ENCODE measurements at regions not wholly inside any gene's neighbourhood (a gene's known extent, or its start where the extent isn't known, plus 50 kb on each side); places are given as distances from the start of the nearest gene placed in this dataset.
"Not testable (repeated sequence)": the region's sequence is repeated elsewhere in the genome, so short reads cannot be mapped to it uniquely, and the experiment has no call there.

- no peak for TF ChIP-seq EZH2 (IDR thresholded peaks at IDR 0.05; ENCODE audit: borderline replicate concordance, control insufficient read depth, low read depth, low read length)
- TF ChIP-seq STAT1 (conservative IDR thresholded peaks at IDR 0.05) = no peak
- no peak for TF ChIP-seq CUX1 (IDR thresholded peaks at IDR 0.05; ENCODE audit: insufficient replicate concordance, low read depth, low read length)
- no peak for TF ChIP-seq MEF2B (IDR thresholded peaks at IDR 0.05; ENCODE audit: partially characterized antibody, poor library complexity, severe bottlenecking)
- no peak for TF ChIP-seq POU2F2 (IDR thresholded peaks at IDR 0.05; ENCODE audit: borderline replicate concordance, low read depth, low read length)
- no peak for TF ChIP-seq ZBTB40 (IDR thresholded peaks at IDR 0.05; ENCODE audit: borderline replicate concordance)
- no peak for TF ChIP-seq NFXL1 (IDR thresholded peaks at IDR 0.05; ENCODE audit: borderline replicate concordance)
- TF ChIP-seq ZNF384 (IDR thresholded peaks at IDR 0.05; ENCODE audit: borderline replicate concordance, low read depth, low read length) = no peak
- no peak for TF ChIP-seq ZBED1 (IDR thresholded peaks at IDR 0.05; ENCODE audit: borderline replicate concordance)
These were observed 72.3 kb upstream of the ACBD5 start (continued) for GRCh38 chr10:27312854-27313253.

GRCh38 chr10:27311809-27312208 is 71.2 kb upstream of the ACBD5 start:
- H4K20me1 ChIP-seq (ENCODE audit: control insufficient read depth, insufficient read depth); H3K4me3 ChIP-seq; H3K79me2 ChIP-seq (ENCODE audit: control insufficient read depth, insufficient read depth, low read length); H3K9me3 ChIP-seq (replicated peaks; ENCODE audit: control insufficient read depth, insufficient read depth, low read length); H3K27ac ChIP-seq (ENCODE audit: control insufficient read depth, insufficient read depth); BruUV-seq (replicated peaks); DNase-seq (ENCODE audit: low read depth, low spot score); SMC1A ChIA-PET (ENCODE audit: uncharacterized antibody, unreplicated experiment); H3K27me3 ChIP-seq (replicated peaks in 1 of 2; ENCODE audit: control insufficient read depth in 2 of 2, insufficient read depth in 2 of 2, low read length in 1 of 2); H3K36me3 ChIP-seq (ENCODE audit: control insufficient read depth in 2 of 2, insufficient read depth in 2 of 2, low read length in 1 of 2); in situ Hi-C loops (cut with MboI); CTCF ChIA-PET; H3K4me1 ChIP-seq (ENCODE audit: control insufficient read depth, insufficient read depth, low read length); RAD21 ChIA-PET (ENCODE audit: unreplicated experiment); ATAC-seq; H3K9ac ChIP-seq (ENCODE audit: control insufficient read depth, insufficient read depth, low read length); H2AFZ ChIP-seq (ENCODE audit: control insufficient read depth, low read depth, low read length); POLR2A ChIA-PET; H3K4me2 ChIP-seq (ENCODE audit: control insufficient read depth, insufficient read depth); intact Hi-C loops (cut with micrococcal nuclease; ENCODE audit: unreplicated experiment); FAIRE-seq: not testable (repeated sequence)
- WGBS (ENCODE audit: insufficient coverage, insufficient replicate concordance, low lambda C conversion rate, missing lambda C conversion rate) = 87% methylated on average over 20 of the region's 20 CpGs
